ENCODE measurements at regions not wholly inside any gene's neighbourhood (a gene's known extent, or its start where the extent isn't known, plus 50 kb on each side); places are given as distances from the start of the nearest gene placed in this dataset.

DNA sequence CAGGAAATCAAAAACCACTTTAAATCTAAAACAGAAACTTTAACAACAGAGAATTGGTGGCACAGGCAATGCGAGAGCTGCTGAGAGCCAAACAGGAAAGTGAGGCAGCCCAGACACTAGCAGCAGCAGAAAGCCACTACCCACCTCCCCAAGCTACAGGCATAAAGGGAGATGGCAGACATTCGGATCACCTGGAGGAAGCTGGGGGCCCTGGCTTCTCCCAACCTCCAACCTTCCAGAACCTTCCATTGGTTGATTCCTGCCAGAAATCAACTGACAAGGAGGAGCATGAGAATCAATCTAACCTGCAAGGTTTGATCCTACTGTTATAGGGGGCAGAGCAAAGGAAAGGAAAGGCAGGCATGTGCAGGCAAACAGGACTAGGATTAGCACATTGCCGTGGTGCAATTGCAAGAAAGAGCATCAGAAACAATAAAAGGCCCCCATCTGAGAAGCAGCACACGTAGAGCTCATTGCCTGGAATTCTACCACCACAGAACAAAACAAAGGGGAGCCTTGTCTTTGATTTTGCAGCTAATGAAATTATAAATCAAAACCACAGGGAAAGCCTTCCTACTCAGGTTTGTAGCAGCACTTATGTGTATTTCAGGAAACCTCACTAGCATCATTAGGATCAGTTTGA, 427.3 kb upstream of the RASGEF1B start:
- Histone ChIP-seq H3K27me3 (ENCODE audit: insufficient read depth, low read depth, low read length) (no peaks in the 10 kb centered on the region), H3K4me3 (ENCODE audit: low read length) (peak overlapping the region; percentile 12), H3K9ac (ENCODE audit: low read length) (peak overlapping the region; percentile 24), H3K27ac (ENCODE audit: low read length) (no peak overlapping the region), H2AFZ (ENCODE audit: low read depth, low read length) (peak overlapping the region; percentile 24), H3F3A (ENCODE audit: insufficient read depth, low read length, poor library complexity, severe bottlenecking) (no peaks in the 10 kb centered on the region), H3K9me3 (ENCODE audit: low read length) (no peaks in the 10 kb centered on the region), H4K20me1 (ENCODE audit: insufficient read depth) (no peaks in the 10 kb centered on the region), H3K9me2 (ENCODE audit: insufficient read depth, low read length) (no peaks in the 10 kb centered on the region), H3K79me2 (replicated peaks; ENCODE audit: insufficient read depth, low read length) (no peaks in the 10 kb centered on the region), H3K36me3 (ENCODE audit: insufficient read depth, low read length) (no peaks in the 10 kb centered on the region), H3K4me2 (ENCODE audit: low read length) (no peak overlapping the region)
- TF ChIP-seq, protein P1, sequence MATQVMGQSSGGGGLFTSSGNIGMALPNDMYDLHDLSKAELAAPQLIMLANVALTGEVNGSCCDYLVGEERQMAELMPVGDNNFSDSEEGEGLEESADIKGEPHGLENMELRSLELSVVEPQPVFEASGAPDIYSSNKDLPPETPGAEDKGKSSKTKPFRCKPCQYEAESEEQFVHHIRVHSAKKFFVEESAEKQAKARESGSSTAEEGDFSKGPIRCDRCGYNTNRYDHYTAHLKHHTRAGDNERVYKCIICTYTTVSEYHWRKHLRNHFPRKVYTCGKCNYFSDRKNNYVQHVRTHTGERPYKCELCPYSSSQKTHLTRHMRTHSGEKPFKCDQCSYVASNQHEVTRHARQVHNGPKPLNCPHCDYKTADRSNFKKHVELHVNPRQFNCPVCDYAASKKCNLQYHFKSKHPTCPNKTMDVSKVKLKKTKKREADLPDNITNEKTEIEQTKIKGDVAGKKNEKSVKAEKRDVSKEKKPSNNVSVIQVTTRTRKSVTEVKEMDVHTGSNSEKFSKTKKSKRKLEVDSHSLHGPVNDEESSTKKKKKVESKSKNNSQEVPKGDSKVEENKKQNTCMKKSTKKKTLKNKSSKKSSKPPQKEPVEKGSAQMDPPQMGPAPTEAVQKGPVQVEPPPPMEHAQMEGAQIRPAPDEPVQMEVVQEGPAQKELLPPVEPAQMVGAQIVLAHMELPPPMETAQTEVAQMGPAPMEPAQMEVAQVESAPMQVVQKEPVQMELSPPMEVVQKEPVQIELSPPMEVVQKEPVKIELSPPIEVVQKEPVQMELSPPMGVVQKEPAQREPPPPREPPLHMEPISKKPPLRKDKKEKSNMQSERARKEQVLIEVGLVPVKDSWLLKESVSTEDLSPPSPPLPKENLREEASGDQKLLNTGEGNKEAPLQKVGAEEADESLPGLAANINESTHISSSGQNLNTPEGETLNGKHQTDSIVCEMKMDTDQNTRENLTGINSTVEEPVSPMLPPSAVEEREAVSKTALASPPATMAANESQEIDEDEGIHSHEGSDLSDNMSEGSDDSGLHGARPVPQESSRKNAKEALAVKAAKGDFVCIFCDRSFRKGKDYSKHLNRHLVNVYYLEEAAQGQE (IDR thresholded peaks at IDR 0.05; ENCODE audit: borderline replicate concordance) = no peak
- no peak for TF ChIP-seq TAF1 (IDR thresholded peaks at IDR 0.05; ENCODE audit: low read depth)
- no peak for TF ChIP-seq RAD21 (conservative IDR thresholded peaks at IDR 0.05)
- TF ChIP-seq EZH2 (IDR thresholded peaks at IDR 0.05; ENCODE audit: borderline replicate concordance, insufficient read depth, low read length, poor library complexity, severe bottlenecking) = no peak
- no peak for TF ChIP-seq EP300 (conservative IDR thresholded peaks at IDR 0.05; ENCODE audit: poor library complexity, severe bottlenecking)

DNA sequence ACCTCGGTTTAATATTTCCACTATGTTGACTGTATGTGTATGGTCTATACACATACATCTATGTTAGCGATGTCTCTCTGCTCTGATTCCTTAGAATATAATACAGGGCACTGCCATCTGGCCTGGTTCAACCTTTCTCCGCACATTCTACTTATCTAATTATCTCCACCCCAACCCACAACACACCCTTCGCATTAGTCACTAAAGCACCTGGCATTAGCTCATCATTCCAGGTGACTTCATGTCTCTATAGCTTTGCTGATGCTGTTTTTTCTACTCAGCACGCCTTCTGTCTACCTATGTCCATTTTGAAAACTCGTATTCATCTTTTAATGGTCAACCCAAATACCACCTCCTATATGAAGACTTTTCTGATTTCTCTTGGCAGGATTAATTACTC, 425.2 kb upstream of the RASGEF1B start:
- Histone ChIP-seq H3K36me3 (ENCODE audit: insufficient read depth, low read length) (no peaks in the 10 kb centered on the region), H2AFZ (ENCODE audit: low read depth, low read length) (no peak overlapping the region), H3F3A (ENCODE audit: insufficient read depth, low read length, poor library complexity, severe bottlenecking) (no peaks in the 10 kb centered on the region), H3K79me2 (replicated peaks; ENCODE audit: insufficient read depth, low read length) (no peaks in the 10 kb centered on the region), H3K27ac (ENCODE audit: low read length) (no peak overlapping the region), H3K4me2 (ENCODE audit: low read length) (no peak overlapping the region), H3K9me2 (ENCODE audit: insufficient read depth, low read length) (no peaks in the 10 kb centered on the region), H3K9ac (ENCODE audit: low read length) (no peak overlapping the region), H3K4me3 (ENCODE audit: low read length) (no peak overlapping the region), H4K20me1 (ENCODE audit: insufficient read depth) (no peaks in the 10 kb centered on the region), H3K9me3 (ENCODE audit: low read length) (no peaks in the 10 kb centered on the region), H3K27me3 (ENCODE audit: insufficient read depth, low read depth, low read length) (no peaks in the 10 kb centered on the region)
- TF ChIP-seq, protein P1 (IDR thresholded peaks at IDR 0.05; ENCODE audit: borderline replicate concordance) = no peak
- TF ChIP-seq MXI1 (conservative IDR thresholded peaks at IDR 0.05; ENCODE audit: poor library complexity, severe bottlenecking) (no peak), POLR2AphosphoS5 (IDR thresholded peaks at IDR 0.05) (no peak), RAD21 (conservative IDR thresholded peaks at IDR 0.05) (no peak), TAF1 (IDR thresholded peaks at IDR 0.05; ENCODE audit: low read depth) (no peak), SMC3 (conservative IDR thresholded peaks at IDR 0.05; ENCODE audit: poor library complexity) (no peak), EP300 (conservative IDR thresholded peaks at IDR 0.05; ENCODE audit: poor library complexity, severe bottlenecking) (no peak), EZH2 (IDR thresholded peaks at IDR 0.05; ENCODE audit: borderline replicate concordance, insufficient read depth, low read length, poor library complexity, severe bottlenecking) (no peak)
- TF ChIP-seq, protein P2, sequence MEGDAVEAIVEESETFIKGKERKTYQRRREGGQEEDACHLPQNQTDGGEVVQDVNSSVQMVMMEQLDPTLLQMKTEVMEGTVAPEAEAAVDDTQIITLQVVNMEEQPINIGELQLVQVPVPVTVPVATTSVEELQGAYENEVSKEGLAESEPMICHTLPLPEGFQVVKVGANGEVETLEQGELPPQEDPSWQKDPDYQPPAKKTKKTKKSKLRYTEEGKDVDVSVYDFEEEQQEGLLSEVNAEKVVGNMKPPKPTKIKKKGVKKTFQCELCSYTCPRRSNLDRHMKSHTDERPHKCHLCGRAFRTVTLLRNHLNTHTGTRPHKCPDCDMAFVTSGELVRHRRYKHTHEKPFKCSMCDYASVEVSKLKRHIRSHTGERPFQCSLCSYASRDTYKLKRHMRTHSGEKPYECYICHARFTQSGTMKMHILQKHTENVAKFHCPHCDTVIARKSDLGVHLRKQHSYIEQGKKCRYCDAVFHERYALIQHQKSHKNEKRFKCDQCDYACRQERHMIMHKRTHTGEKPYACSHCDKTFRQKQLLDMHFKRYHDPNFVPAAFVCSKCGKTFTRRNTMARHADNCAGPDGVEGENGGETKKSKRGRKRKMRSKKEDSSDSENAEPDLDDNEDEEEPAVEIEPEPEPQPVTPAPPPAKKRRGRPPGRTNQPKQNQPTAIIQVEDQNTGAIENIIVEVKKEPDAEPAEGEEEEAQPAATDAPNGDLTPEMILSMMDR (IDR thresholded peaks at IDR 0.05; ENCODE audit: poor library complexity, severe bottlenecking) = no peak
